ENCODE measurements at regions not wholly inside any gene's neighbourhood (a gene's known extent, or its start where the extent isn't known, plus 50 kb on each side); places are given as distances from the start of the nearest gene placed in this dataset.

GRCh38 chr15:26011916-26012315, 148.8 kb upstream of the ATP10A start:
- no peaks in the 10 kb centered on the region for H3K36me3 ChIP-seq (ENCODE audit: low read depth)
- TF ChIP-seq, protein P1, sequence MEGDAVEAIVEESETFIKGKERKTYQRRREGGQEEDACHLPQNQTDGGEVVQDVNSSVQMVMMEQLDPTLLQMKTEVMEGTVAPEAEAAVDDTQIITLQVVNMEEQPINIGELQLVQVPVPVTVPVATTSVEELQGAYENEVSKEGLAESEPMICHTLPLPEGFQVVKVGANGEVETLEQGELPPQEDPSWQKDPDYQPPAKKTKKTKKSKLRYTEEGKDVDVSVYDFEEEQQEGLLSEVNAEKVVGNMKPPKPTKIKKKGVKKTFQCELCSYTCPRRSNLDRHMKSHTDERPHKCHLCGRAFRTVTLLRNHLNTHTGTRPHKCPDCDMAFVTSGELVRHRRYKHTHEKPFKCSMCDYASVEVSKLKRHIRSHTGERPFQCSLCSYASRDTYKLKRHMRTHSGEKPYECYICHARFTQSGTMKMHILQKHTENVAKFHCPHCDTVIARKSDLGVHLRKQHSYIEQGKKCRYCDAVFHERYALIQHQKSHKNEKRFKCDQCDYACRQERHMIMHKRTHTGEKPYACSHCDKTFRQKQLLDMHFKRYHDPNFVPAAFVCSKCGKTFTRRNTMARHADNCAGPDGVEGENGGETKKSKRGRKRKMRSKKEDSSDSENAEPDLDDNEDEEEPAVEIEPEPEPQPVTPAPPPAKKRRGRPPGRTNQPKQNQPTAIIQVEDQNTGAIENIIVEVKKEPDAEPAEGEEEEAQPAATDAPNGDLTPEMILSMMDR (IDR thresholded peaks at IDR 0.05; ENCODE audit: poor library complexity, severe bottlenecking), result no peak
- no peak for DNase-seq (ENCODE audit: low spot score)

DNA sequence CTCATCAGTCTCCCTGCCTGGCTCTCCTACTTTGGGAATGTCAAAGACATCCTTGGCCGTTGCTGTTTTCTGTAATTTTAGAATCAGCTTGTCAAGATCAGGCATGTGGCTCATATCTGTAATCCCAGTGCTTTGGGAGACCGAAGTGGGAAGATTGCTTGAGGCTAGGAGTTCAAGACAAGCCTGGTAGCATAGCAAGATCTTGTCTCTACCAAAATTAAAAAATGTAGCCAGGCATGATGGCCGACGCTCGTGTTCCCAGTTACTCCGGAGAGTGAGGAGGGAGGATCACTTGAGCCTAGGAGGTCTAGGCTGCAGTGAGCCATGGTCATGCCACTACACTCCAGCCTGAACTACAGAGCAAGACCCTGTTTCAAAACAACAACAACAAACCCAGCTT, 144.0 kb upstream of the ATP10A start:
- TF ChIP-seq, protein P1 (IDR thresholded peaks at IDR 0.05; ENCODE audit: poor library complexity, severe bottlenecking), result no peak
- H3K27me3 ChIP-seq (ENCODE audit: insufficient read depth, poor library complexity, severe bottlenecking), result peaks cover 18% of the 10 kb centered on the region
- DNase-seq (ENCODE audit: low spot score) (no peak), ATAC-seq (ENCODE audit: low read depth) (no peak)
- H3K36me3 ChIP-seq (ENCODE audit: low read depth), result no peaks in the 10 kb centered on the region
- H3K27ac ChIP-seq (ENCODE audit: poor library complexity, severe bottlenecking), result no peak overlapping the region
- H3K4me1 ChIP-seq (ENCODE audit: insufficient read depth, poor library complexity, severe bottlenecking), result no peaks in the 10 kb centered on the region
- H3K9me3 ChIP-seq (ENCODE audit: severe bottlenecking), result no peaks in the 10 kb centered on the region
- no peak overlapping the region for H3K4me3 ChIP-seq (ENCODE audit: severe bottlenecking)

More at GRCh38 chr15:26011916-26012315, 148.8 kb upstream of the ATP10A start:
- Histone ChIP-seq H3K27me3 (ENCODE audit: insufficient read depth, poor library complexity, severe bottlenecking) (peaks cover 6% of the 10 kb centered on the region), H3K27ac (ENCODE audit: poor library complexity, severe bottlenecking) (no peak overlapping the region), H3K4me1 (ENCODE audit: insufficient read depth, poor library complexity, severe bottlenecking) (no peaks in the 10 kb centered on the region), H3K4me3 (ENCODE audit: severe bottlenecking) (no peak overlapping the region), H3K9me3 (ENCODE audit: severe bottlenecking) (no peaks in the 10 kb centered on the region)
- ATAC-seq (ENCODE audit: low read depth), result no peak

DNA sequence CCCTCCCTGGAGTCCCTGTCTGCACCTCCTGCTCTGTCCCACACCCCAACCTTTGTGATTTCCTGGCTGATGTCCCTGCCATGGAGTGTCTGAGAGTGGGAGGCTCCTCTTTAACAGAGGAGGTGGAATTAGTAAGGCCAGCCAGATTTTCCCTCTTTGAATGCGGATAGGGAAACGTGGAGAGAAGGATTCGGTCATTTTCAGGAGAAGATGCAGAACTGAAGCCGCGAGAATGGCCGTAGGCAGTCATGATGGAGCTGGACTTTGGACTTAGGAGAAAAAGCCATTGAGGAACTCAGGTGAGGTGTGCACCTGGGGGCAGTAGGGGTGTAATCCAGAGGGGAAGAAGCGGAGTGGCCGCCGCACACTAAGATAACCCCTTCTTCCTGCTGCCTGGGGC, 138.1 kb upstream of the ATP10A start:
- ATAC-seq (ENCODE audit: low read depth), result no peak
- DNase-seq (ENCODE audit: low spot score), result no peak
- no peaks in the 10 kb centered on the region for H3K4me1 ChIP-seq (ENCODE audit: insufficient read depth, poor library complexity, severe bottlenecking)
- peaks cover 12% of the 10 kb centered on the region for H3K27me3 ChIP-seq (ENCODE audit: insufficient read depth, poor library complexity, severe bottlenecking)
- H3K9me3 ChIP-seq (ENCODE audit: severe bottlenecking), result no peaks in the 10 kb centered on the region
- H3K27ac ChIP-seq (ENCODE audit: poor library complexity, severe bottlenecking), result no peak overlapping the region
- no peak overlapping the region for H3K4me3 ChIP-seq (ENCODE audit: severe bottlenecking)
- no peaks in the 10 kb centered on the region for H3K36me3 ChIP-seq (ENCODE audit: low read depth)
- TF ChIP-seq, protein P1 (IDR thresholded peaks at IDR 0.05; ENCODE audit: poor library complexity, severe bottlenecking), result no peak

DNA sequence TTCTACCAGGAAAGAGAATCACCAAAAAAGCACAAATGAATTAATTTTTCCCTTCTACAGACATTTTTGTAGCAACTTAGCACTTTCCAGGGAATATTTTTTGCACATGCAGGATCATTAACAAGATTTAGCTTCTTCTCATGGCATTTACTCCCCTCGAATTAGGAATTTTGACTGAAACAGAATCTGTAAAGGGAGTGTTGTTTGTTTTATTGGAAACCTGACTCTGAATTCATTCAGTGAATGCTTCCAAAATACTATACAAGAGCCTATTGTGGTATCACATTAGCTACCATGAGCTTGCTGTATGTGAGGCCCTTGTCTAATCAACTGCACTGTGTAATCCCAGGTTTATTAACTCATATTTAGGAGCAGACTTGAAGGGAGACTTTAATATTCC, 130.4 kb upstream of the ATP10A start:
- ATAC-seq (ENCODE audit: low read depth), result no peak
- no peaks in the 10 kb centered on the region for H3K9me3 ChIP-seq (ENCODE audit: severe bottlenecking)

DNA sequence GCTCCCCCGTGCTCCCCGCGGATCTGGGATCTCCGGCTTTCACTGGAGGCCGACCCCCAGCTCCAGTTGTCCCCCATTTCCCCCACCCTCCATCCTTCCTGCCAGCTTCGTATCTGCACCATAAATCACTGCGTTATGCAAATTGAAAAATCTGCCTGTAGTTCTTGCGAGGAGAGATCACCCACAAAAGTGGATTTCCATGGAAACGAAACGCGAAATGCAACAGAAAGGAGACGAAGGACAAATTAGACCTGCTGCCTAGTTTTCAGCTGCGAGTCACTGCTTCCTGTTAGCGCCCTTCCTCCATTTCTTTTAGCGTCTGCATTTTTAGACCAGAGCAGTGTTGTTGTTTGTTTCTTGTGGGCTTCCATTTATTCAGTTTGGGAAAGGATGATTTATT, 127.1 kb upstream of the ATP10A start:
- ATAC-seq (ENCODE audit: low read depth) (no peak), DNase-seq (ENCODE audit: low spot score) (no peak)
- TF ChIP-seq, protein P1 (IDR thresholded peaks at IDR 0.05; ENCODE audit: poor library complexity, severe bottlenecking), result no peak
- Histone ChIP-seq H3K4me1 (ENCODE audit: insufficient read depth, poor library complexity, severe bottlenecking) (no peaks in the 10 kb centered on the region), H3K27me3 (ENCODE audit: insufficient read depth, poor library complexity, severe bottlenecking) (peaks cover 9% of the 10 kb centered on the region), H3K4me3 (ENCODE audit: severe bottlenecking) (no peak overlapping the region), H3K9me3 (ENCODE audit: severe bottlenecking) (no peaks in the 10 kb centered on the region), H3K36me3 (ENCODE audit: low read depth) (no peaks in the 10 kb centered on the region), H3K27ac (ENCODE audit: poor library complexity, severe bottlenecking) (no peak overlapping the region)

More for the DNA sequence above, 130.4 kb upstream of the ATP10A start:
- Histone ChIP-seq H3K27ac (ENCODE audit: poor library complexity, severe bottlenecking) (no peak overlapping the region), H3K36me3 (ENCODE audit: low read depth) (no peaks in the 10 kb centered on the region), H3K4me3 (ENCODE audit: severe bottlenecking) (no peak overlapping the region), H3K4me1 (ENCODE audit: insufficient read depth, poor library complexity, severe bottlenecking) (no peaks in the 10 kb centered on the region), H3K27me3 (ENCODE audit: insufficient read depth, poor library complexity, severe bottlenecking) (peaks cover 9% of the 10 kb centered on the region)
- TF ChIP-seq, protein P1 (IDR thresholded peaks at IDR 0.05; ENCODE audit: poor library complexity, severe bottlenecking), result no peak
- no peak for DNase-seq (ENCODE audit: low spot score)

All from RWPE2 (cell line).